Esophagus muscularis mucosa (tissue), 4 donors: ENCODE measurements at regions not wholly inside any gene's neighbourhood (a gene's known extent, or its start where the extent isn't known, plus 50 kb on each side); places are given as distances from the start of the nearest gene placed in this dataset.
A peak's percentile ranks its signal among the peaks of the same experiment; 100 is the strongest.

Source experiments
- DNase-seq: peaks from one replicate; pipeline ENCODE4 v3.0.0-alpha.2; 2017; ENCODE audit errors: extremely low spot score
- H3K27ac ChIP-seq, 4 donors: fragments of 200-600 bp; sonication (generic); replicated peaks in 1 of 4; 1 replicate in 3 of 4; 2 replicates in 1 of 4; pipeline ENCODE4 v1.5.1; 2016 to 2019; ENCODE audit warnings: mild to moderate bottlenecking in 1 of 4
- H3K27me3 ChIP-seq, 4 donors: fragments of 200-600 bp; sonication (generic); one replicate each; pipeline versions ENCODE4 v1.5.1 to v1.6.0; 2016 to 2019
- H3K36me3 ChIP-seq, 4 donors: fragments of 200-600 bp; sonication (generic); one replicate each; pipeline ENCODE4 v1.5.1; 2016 to 2019
- H3K4me1 ChIP-seq, 4 donors: fragments of 200-600 bp; sonication (generic); one replicate each; pipeline ENCODE4 v1.5.1; 2016 to 2019
- H3K4me3 ChIP-seq, 4 donors: fragments of 200-600 bp; sonication (generic); 1 replicate in 2 of 4; 2 replicates in 2 of 4; pipeline ENCODE4 v1.5.1; 2016 to 2019; ENCODE audit warnings: mild to moderate bottlenecking in 4 of 4, moderate library complexity in 1 of 4
- H3K9me3 ChIP-seq, 4 donors: fragments of 200-600 bp; sonication (generic); 1 replicate in 3 of 4; 2 replicates in 1 of 4; pipeline ENCODE4 v1.5.1; 2016 to 2019
- CTCF ChIP-seq, 3 experiments: fragments of 200-600 bp in 2 of 3; fragments of 450-650 bp in 1 of 3; sonication (generic) in 2 of 3; IDR thresholded peaks; one replicate each; pipeline ENCODE4 v1.5.1; 2017 to 2019; ENCODE audit warnings: antibody characterized with exemption in 3 of 3, mild to moderate bottlenecking in 2 of 3, moderate library complexity in 1 of 3
- EP300 ChIP-seq: sonication (generic); formaldehyde crosslinking; IDR thresholded peaks from one replicate; pipeline ENCODE4 v1.6.1; 2017; ENCODE audit warnings: antibody characterized with exemption
- POLR2A ChIP-seq: fragments of 450-650 bp; IDR thresholded peaks from one replicate; pipeline ENCODE4 v1.6.1; 2017; ENCODE audit warnings: antibody characterized with exemption, moderate library complexity, mild to moderate bottlenecking, low read depth
- POLR2AphosphoS5 ChIP-seq, 2 donors: sonication (generic); formaldehyde crosslinking; IDR thresholded peaks; one replicate each; pipeline ENCODE4 v1.6.1; 2017; ENCODE audit warnings: antibody characterized with exemption in 2 of 2
- WGBS: methylation state at CpG from one replicate; pipeline ENCODE4 v1.1.5; 2018; 5-methylcytosine and 5-hydroxymethylcytosine counted together
- intact Hi-C: fragments of 100-400 bp; cut with DNase I; formaldehyde crosslinking; loops from one replicate; pipeline ENCODE4 v1.15.1; 2023

- H3K36me3 ChIP-seq, result no peaks in the 10 kb centered on the region
- no peaks in the 10 kb centered on the region for H3K9me3 ChIP-seq
- WGBS, result 44% methylated on average over 3 of the region's 3 CpGs
- H3K4me1 ChIP-seq, result peaks cover 0 to 10% (median 1%) of the 10 kb centered on the region in 4 donors
- H3K27ac ChIP-seq, result no peak overlapping the region
- H3K4me3 ChIP-seq, result no peak overlapping the region
- peak; percentile 37 for DNase-seq
- no peaks in the 10 kb centered on the region for H3K27me3 ChIP-seq
- intact Hi-C loops, result no loop called here
- TF ChIP-seq EP300 (no peak), CTCF (IDR thresholded peaks at IDR 0.05) (no peak), POLR2A (no peak), POLR2AphosphoS5 (IDR thresholded peaks at IDR 0.05) (no peak)
Measured at GRCh38 chr4:53764761-53765490, 173.6 kb upstream of the LNX1 start.

GRCh38 chr4:53763813-53764597, 172.7 kb upstream of the LNX1 start:
- peak; percentile 91 for DNase-seq
- Histone ChIP-seq H3K4me1 (peaks cover 0 to 10% (median 1%) of the 10 kb centered on the region in 4 donors), H3K36me3 (no peaks in the 10 kb centered on the region), H3K27me3 (no peaks in the 10 kb centered on the region), H3K4me3 (no peak overlapping the region), H3K9me3 (no peaks in the 10 kb centered on the region), H3K27ac (no peak overlapping the region)
- no peak for TF ChIP-seq POLR2A
- TF ChIP-seq EP300, result no peak
- no peak for TF ChIP-seq CTCF (IDR thresholded peaks at IDR 0.05)
- TF ChIP-seq POLR2AphosphoS5 (IDR thresholded peaks at IDR 0.05), result no peak
- intact Hi-C loops, result no loop called here
- 56% methylated on average over 5 of the region's 5 CpGs for WGBS

- Histone ChIP-seq H3K4me3 (no peak overlapping the region), H3K27ac (no peak overlapping the region), H3K27me3 (peaks cover 0 to 4% (median 0%) of the 10 kb centered on the region in 4 donors), H3K9me3 (peaks cover 0 to 10% (median 8%) of the 10 kb centered on the region in 4 donors), H3K36me3 (no peaks in the 10 kb centered on the region), H3K4me1 (no peaks in the 10 kb centered on the region)
- intact Hi-C loops, result no loop called here
- no peak for DNase-seq
- TF ChIP-seq POLR2AphosphoS5 (IDR thresholded peaks at IDR 0.05), result no peak
- TF ChIP-seq CTCF (IDR thresholded peaks at IDR 0.05), result no peak
- TF ChIP-seq EP300, result no peak
- TF ChIP-seq POLR2A, result no peak
- 35% methylated on average over 1 of the region's 1 CpG for WGBS
Measured at GRCh38 chr4:53755656-53756055, 164.4 kb upstream of the LNX1 start.

DNA sequence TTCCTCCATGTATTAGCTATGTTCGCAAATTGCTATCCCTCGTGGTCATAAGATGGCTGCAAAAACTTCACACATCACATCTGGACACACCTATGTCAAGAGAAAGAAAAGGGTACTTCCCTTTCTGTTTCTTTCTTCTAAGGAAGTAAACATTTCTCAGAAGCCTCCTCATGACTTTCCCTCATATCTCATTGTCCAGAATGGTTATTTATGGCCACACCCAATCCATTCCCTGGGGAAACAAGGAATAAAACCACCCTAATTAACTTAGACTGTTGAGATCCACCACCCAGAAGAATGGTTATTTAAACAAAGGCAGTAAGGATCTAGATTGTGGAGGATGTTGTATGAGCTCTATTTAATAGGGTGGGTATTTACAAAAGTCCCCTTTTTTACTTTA, 160.8 kb upstream of the LNX1 start:
- H3K9me3 ChIP-seq, result peaks cover 0 to 10% (median 8%) of the 10 kb centered on the region in 4 donors
- no peak overlapping the region for H3K27ac ChIP-seq
- TF ChIP-seq POLR2A, result no peak
- no peak for TF ChIP-seq POLR2AphosphoS5 (IDR thresholded peaks at IDR 0.05)
- no peak for TF ChIP-seq CTCF (IDR thresholded peaks at IDR 0.05)
- no peak for TF ChIP-seq EP300
- peak; percentile 70 for DNase-seq
- WGBS, result 88% methylated on average over 2 of the region's 2 CpGs
- no peaks in the 10 kb centered on the region for H3K4me1 ChIP-seq
- no peaks in the 10 kb centered on the region for H3K36me3 ChIP-seq
- no peak overlapping the region for H3K4me3 ChIP-seq
- peaks cover 0 to 9% (median 0%) of the 10 kb centered on the region in 4 donors for H3K27me3 ChIP-seq
- intact Hi-C loops, result no loop called here
